Osteoblast (primary cell): ENCODE measurements at regions not wholly inside any gene's neighbourhood (a gene's known extent, or its start where the extent isn't known, plus 50 kb on each side); places are given as distances from the start of the nearest gene placed in this dataset.

Experiments used
- DNase-seq: peaks from one replicate; pipeline ENCODE4 v3.0.0; 2011; ENCODE audit warnings: low spot score, mixed read lengths; ENCODE audit not compliant: insufficient read length; ENCODE audit errors: missing footprints
- H2AFZ ChIP-seq: 2 replicates; pipeline ENCODE4 v1.6.0; 2011; ENCODE audit warnings: mild to moderate bottlenecking, low read length
- H3K27ac ChIP-seq: 2 replicates; pipeline ENCODE4 v1.5.1; 2011; ENCODE audit warnings: mild to moderate bottlenecking, low read depth, low read length, moderate library complexity
- H3K27me3 ChIP-seq: 2 replicates; pipeline ENCODE4 v1.6.0; 2012; ENCODE audit warnings: mild to moderate bottlenecking, control low read depth, inconsistent platforms, low read length, moderate library complexity; ENCODE audit not compliant: insufficient read depth
- H3K36me3 ChIP-seq: 2 replicates; pipeline ENCODE4 v1.5.1; 2011; ENCODE audit warnings: mild to moderate bottlenecking, low read length, control low read depth, moderate library complexity; ENCODE audit not compliant: insufficient read depth
- H3K4me1 ChIP-seq: 2 replicates; pipeline ENCODE4 v1.5.1; 2011; ENCODE audit warnings: mild to moderate bottlenecking, low read length, control low read depth, moderate library complexity; ENCODE audit not compliant: insufficient read depth
- H3K4me2 ChIP-seq: 2 replicates; pipeline ENCODE4 v1.6.0; 2011; ENCODE audit warnings: mild to moderate bottlenecking, low read length; ENCODE audit not compliant: insufficient read depth
- H3K4me3 ChIP-seq: fragments of 200-600 bp; sonication (generic); 3 replicates; pipeline ENCODE4 v1.5.1; 2012; ENCODE audit warnings: mild to moderate bottlenecking, low read length, inconsistent platforms; ENCODE audit not compliant: insufficient read depth
- H3K79me2 ChIP-seq: 2 replicates; pipeline ENCODE4 v1.6.0; 2012; ENCODE audit warnings: mild to moderate bottlenecking, low read length, control low read depth, inconsistent platforms; ENCODE audit not compliant: insufficient read depth
- H3K9me3 ChIP-seq: 2 replicates; pipeline ENCODE4 v1.5.1; 2011; ENCODE audit warnings: low read depth, low read length, control low read depth
- H4K20me1 ChIP-seq: 2 replicates; pipeline ENCODE4 v1.6.0; 2012; ENCODE audit warnings: mild to moderate bottlenecking, low read length, control low read depth; ENCODE audit not compliant: insufficient read depth
- TF ChIP-seq, protein P1 (sequence below): IDR thresholded peaks from 2 replicates; pipeline ENCODE4 v1.5.1; 2011; ENCODE audit warnings: mild to moderate bottlenecking, low read depth, low read length, moderate library complexity; ENCODE audit errors: extremely low read depth

DNA sequence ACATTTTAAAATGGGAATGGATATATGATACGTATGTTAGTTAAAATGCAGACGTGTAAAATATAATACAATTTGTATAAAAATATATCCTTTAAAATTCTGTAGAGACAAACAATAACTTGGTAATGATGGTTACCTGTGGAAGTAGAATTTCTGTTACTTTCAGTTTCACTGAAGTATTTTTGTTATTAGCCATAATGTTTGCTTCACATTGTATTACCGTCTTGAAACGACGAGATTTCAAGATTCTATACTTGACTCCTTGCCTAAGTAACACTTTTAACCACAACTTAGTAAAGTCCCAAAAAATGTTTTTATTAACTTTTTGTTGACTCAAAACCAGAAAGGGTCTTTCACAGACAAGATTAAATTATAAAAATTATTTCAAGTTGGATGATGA is 488.3 kb upstream of the VRK2 start:
- H3K79me2 ChIP-seq = no peaks in the 10 kb centered on the region
- no peaks in the 10 kb centered on the region for H3K9me3 ChIP-seq
- H3K27me3 ChIP-seq = no peaks in the 10 kb centered on the region
- no peak overlapping the region for H3K4me2 ChIP-seq
- TF ChIP-seq, protein P1, sequence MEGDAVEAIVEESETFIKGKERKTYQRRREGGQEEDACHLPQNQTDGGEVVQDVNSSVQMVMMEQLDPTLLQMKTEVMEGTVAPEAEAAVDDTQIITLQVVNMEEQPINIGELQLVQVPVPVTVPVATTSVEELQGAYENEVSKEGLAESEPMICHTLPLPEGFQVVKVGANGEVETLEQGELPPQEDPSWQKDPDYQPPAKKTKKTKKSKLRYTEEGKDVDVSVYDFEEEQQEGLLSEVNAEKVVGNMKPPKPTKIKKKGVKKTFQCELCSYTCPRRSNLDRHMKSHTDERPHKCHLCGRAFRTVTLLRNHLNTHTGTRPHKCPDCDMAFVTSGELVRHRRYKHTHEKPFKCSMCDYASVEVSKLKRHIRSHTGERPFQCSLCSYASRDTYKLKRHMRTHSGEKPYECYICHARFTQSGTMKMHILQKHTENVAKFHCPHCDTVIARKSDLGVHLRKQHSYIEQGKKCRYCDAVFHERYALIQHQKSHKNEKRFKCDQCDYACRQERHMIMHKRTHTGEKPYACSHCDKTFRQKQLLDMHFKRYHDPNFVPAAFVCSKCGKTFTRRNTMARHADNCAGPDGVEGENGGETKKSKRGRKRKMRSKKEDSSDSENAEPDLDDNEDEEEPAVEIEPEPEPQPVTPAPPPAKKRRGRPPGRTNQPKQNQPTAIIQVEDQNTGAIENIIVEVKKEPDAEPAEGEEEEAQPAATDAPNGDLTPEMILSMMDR = no peak
- H4K20me1 ChIP-seq = no peaks in the 10 kb centered on the region
- no peaks in the 10 kb centered on the region for H3K4me1 ChIP-seq
- H3K36me3 ChIP-seq = no peaks in the 10 kb centered on the region
- no peak overlapping the region for H3K4me3 ChIP-seq
- no peak overlapping the region for H2AFZ ChIP-seq
- DNase-seq = no peak
- H3K27ac ChIP-seq = no peak overlapping the region

DNA sequence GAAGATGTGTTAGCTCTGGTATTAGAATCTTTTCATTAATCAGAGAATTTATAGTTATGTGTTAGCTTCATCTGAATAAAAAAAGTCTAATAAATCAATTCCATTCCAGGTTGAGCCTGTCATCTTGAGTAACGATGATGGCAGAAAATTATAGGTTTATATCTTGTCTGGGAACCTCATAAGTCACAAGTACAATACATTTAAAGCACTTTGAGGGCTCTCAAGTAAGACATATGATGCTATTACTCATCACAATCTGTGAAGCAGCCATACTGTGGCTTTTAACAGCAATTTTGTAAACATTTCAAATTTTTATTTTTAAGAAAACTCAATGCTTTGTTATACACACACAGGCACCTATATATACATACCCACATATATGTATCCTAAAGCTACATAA is 484.1 kb upstream of the VRK2 start:
- H3K27ac ChIP-seq = no peak overlapping the region
- H3K36me3 ChIP-seq = no peaks in the 10 kb centered on the region
- H3K27me3 ChIP-seq = no peaks in the 10 kb centered on the region
- H3K9me3 ChIP-seq = no peaks in the 10 kb centered on the region
- H3K4me1 ChIP-seq = no peaks in the 10 kb centered on the region
- DNase-seq = no peak
- no peak overlapping the region for H2AFZ ChIP-seq
- H3K79me2 ChIP-seq = no peaks in the 10 kb centered on the region
- H4K20me1 ChIP-seq = no peaks in the 10 kb centered on the region
- H3K4me3 ChIP-seq = no peak overlapping the region
- H3K4me2 ChIP-seq = no peak overlapping the region
- TF ChIP-seq, protein P1 = no peak

DNA sequence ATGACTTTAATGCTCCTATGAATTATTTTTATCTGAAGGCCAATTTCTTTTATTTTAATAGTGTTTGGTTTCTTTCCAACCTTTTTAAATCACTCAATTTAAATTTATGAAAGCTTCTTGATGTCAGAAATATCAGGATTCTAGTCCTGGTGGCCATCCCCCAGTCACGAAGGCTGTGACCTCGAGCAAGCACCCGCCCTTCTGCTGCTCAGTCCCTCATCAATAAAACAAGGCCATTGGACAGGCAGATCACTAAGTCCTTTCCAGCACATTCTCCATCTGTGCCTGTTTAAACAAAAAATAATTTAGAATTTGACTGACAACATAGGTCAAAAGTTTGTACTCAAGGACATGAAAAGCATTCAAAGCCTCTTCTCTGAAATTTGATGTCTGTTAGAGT is 483.6 kb upstream of the VRK2 start:
- DNase-seq = no peak

DNA sequence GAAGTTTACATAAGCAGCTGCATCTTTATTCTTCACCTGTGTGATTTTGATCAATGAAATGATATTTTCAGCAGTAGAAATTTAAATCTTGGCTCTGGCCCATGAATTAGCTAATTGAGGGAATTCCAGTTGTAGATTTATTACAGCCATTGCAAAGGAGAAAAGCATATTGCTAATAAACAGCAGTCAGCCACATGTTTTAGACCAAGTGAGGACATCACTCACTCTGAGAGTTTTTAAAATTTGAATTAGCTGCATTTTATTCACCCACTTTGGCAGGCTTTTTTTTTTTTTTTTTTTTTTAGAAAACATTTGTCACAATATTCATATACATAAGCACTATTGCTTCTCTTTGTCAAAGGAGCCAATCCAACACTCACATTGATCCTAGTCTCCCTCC is 479.4 kb upstream of the VRK2 start:
- H3K4me1 ChIP-seq = no peaks in the 10 kb centered on the region
- no peak overlapping the region for H2AFZ ChIP-seq
- TF ChIP-seq, protein P1 = no peak
- H3K27ac ChIP-seq = no peak overlapping the region
- no peaks in the 10 kb centered on the region for H3K79me2 ChIP-seq
- H3K36me3 ChIP-seq = no peaks in the 10 kb centered on the region
- H3K9me3 ChIP-seq = no peaks in the 10 kb centered on the region
- no peaks in the 10 kb centered on the region for H4K20me1 ChIP-seq
- H3K4me2 ChIP-seq = no peak overlapping the region
- H3K4me3 ChIP-seq = no peak overlapping the region
- no peak for DNase-seq
- no peaks in the 10 kb centered on the region for H3K27me3 ChIP-seq

More for the DNA sequence above, 483.6 kb upstream of the VRK2 start:
- TF ChIP-seq, protein P1 = no peak
- H2AFZ ChIP-seq = no peak overlapping the region
- no peaks in the 10 kb centered on the region for H4K20me1 ChIP-seq
- no peak overlapping the region for H3K4me3 ChIP-seq
- no peak overlapping the region for H3K27ac ChIP-seq
- no peaks in the 10 kb centered on the region for H3K9me3 ChIP-seq
- H3K27me3 ChIP-seq = no peaks in the 10 kb centered on the region
- H3K79me2 ChIP-seq = no peaks in the 10 kb centered on the region
- no peaks in the 10 kb centered on the region for H3K36me3 ChIP-seq
- no peak overlapping the region for H3K4me2 ChIP-seq
- no peaks in the 10 kb centered on the region for H3K4me1 ChIP-seq
